Astrocyte (in vitro differentiated cells and primary cell): ENCODE measurements at regions not wholly inside any gene's neighbourhood (a gene's known extent, or its start where the extent isn't known, plus 50 kb on each side); places are given as distances from the start of the nearest gene placed in this dataset.
A peak's percentile ranks its signal among the peaks of the same experiment; 100 is the strongest.

ENCODE experiments used
- DNase-seq: peaks from one replicate; pipeline ENCODE4 v3.0.0-alpha.2; 2010; ENCODE audit warnings: low read depth
- FAIRE-seq: peaks from 2 replicates; lab custom pipeline; 2011; peaks lifted over from hg19 to GRCh38; lab: Jason Lieb, UNC
- H2AFZ ChIP-seq: 2 replicates; pipeline ENCODE4 v1.6.0; 2012; ENCODE audit warnings: low read depth, low read length, inconsistent platforms
- H3K27ac ChIP-seq: 2 replicates; pipeline ENCODE4 v1.5.1; 2011; ENCODE audit warnings: low read depth, low read length, inconsistent platforms
- H3K27me3 ChIP-seq: 2 replicates; pipeline ENCODE4 v1.6.0; 2011; ENCODE audit warnings: low read length, inconsistent platforms; ENCODE audit not compliant: insufficient read depth
- H3K36me3 ChIP-seq: 2 replicates; pipeline ENCODE4 v1.5.1; 2011; ENCODE audit warnings: low read length, inconsistent platforms; ENCODE audit not compliant: insufficient read depth
- H3K4me1 ChIP-seq: 2 replicates; pipeline ENCODE4 v1.5.1; 2011; ENCODE audit warnings: low read length, inconsistent platforms; ENCODE audit not compliant: insufficient read depth
- H3K4me2 ChIP-seq: 2 replicates; pipeline ENCODE4 v1.6.0; 2012; ENCODE audit warnings: low read length, inconsistent platforms
- H3K4me3 ChIP-seq: 2 replicates; pipeline ENCODE4 v1.5.1; 2011; ENCODE audit warnings: low read depth, mild to moderate bottlenecking, low read length, inconsistent platforms; ENCODE audit not compliant: insufficient read depth
- H3K79me2 ChIP-seq: 2 replicates; pipeline ENCODE4 v1.6.0; 2012; ENCODE audit warnings: mild to moderate bottlenecking, low read length, inconsistent platforms; ENCODE audit not compliant: insufficient read depth
- H3K9ac ChIP-seq: 2 replicates; pipeline ENCODE4 v1.6.0; 2012; ENCODE audit warnings: mild to moderate bottlenecking, low read length, inconsistent platforms
- H3K9me3 ChIP-seq: 2 replicates; pipeline ENCODE4 v1.5.1; 2012; ENCODE audit warnings: low read depth, mild to moderate bottlenecking, low read length, inconsistent platforms; ENCODE audit not compliant: insufficient read depth
- H4K20me1 ChIP-seq: 2 replicates; pipeline ENCODE4 v1.6.0; 2012; ENCODE audit warnings: low read length, inconsistent platforms; ENCODE audit not compliant: insufficient read depth
- H3K27ac Mint-ChIP-seq: one replicate; pipeline ENCODE4 v1.8.0; 2021; ENCODE audit warnings: mild to moderate bottlenecking, mixed read lengths; ENCODE audit not compliant: unreplicated experiment
- H3K27me3 Mint-ChIP-seq: one replicate; pipeline ENCODE4 v1.8.0; 2021; ENCODE audit warnings: low read depth, mixed read lengths; ENCODE audit not compliant: unreplicated experiment
- H3K36me3 Mint-ChIP-seq: one replicate; pipeline ENCODE4 v1.8.0; 2021; ENCODE audit warnings: low read depth, mixed read lengths; ENCODE audit not compliant: unreplicated experiment
- H3K4me1 Mint-ChIP-seq: one replicate; pipeline ENCODE4 v1.8.0; 2021; ENCODE audit warnings: low read depth, mixed read lengths; ENCODE audit not compliant: unreplicated experiment
- H3K4me3 Mint-ChIP-seq: one replicate; pipeline ENCODE4 v1.8.0; 2021; ENCODE audit warnings: mild to moderate bottlenecking, moderate library complexity, mixed read lengths; ENCODE audit not compliant: unreplicated experiment
- H3K9me3 Mint-ChIP-seq: one replicate; pipeline ENCODE4 v1.8.0; 2021; ENCODE audit warnings: mild to moderate bottlenecking, mixed read lengths; ENCODE audit not compliant: unreplicated experiment
- EZH2 ChIP-seq: IDR thresholded peaks from 2 replicates; pipeline ENCODE4 v1.6.1; 2012; ENCODE audit warnings: mild to moderate bottlenecking, low read length, inconsistent platforms; ENCODE audit not compliant: insufficient read depth
- TF ChIP-seq, protein P1 (sequence below): IDR thresholded peaks from 2 replicates; pipeline ENCODE4 v1.5.1; 2011; ENCODE audit warnings: low read depth, mild to moderate bottlenecking, inconsistent platforms, low read length, moderate library complexity; ENCODE audit not compliant: insufficient read depth

DNA sequence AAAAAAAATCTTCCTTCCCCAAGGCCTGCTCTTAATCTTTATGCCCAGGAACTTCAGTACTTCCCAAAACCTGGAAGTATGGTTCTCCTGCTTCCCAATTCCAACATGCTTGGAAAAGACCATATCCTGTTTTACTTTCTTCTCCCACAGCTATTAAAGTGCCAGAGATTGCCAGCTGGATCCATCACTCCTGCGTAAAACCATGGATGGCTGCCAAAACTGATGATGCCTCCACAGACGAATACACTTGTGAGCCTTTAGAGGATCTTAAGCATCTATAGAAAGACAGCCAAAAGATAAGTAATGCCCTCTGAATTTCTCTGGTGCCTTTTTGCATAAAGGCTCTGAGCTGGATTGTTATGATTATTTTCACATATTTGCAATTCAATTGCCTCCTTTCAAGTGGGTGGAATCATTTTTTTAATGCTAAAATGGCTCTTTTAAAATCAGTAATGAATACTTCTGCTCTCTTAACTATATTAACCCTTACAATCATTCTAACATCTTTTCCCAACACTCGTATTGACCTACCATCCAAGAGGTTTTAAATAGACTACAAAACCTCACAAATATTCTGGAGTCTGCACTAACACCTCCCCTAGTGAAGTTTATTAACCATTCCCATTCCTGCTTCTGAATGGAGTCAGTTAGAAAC lies 1807.8 kb downstream of the BRINP3 start:
- FAIRE-seq = no peak
- H3K4me1 ChIP-seq = no peaks in the 10 kb centered on the region
- DNase-seq = peak; percentile 69
- no peak overlapping the region for H2AFZ ChIP-seq
- H3K4me1 Mint-ChIP-seq = peaks cover 4% of the 10 kb centered on the region
- no peak overlapping the region for H3K27ac ChIP-seq
- TF ChIP-seq, protein P1, sequence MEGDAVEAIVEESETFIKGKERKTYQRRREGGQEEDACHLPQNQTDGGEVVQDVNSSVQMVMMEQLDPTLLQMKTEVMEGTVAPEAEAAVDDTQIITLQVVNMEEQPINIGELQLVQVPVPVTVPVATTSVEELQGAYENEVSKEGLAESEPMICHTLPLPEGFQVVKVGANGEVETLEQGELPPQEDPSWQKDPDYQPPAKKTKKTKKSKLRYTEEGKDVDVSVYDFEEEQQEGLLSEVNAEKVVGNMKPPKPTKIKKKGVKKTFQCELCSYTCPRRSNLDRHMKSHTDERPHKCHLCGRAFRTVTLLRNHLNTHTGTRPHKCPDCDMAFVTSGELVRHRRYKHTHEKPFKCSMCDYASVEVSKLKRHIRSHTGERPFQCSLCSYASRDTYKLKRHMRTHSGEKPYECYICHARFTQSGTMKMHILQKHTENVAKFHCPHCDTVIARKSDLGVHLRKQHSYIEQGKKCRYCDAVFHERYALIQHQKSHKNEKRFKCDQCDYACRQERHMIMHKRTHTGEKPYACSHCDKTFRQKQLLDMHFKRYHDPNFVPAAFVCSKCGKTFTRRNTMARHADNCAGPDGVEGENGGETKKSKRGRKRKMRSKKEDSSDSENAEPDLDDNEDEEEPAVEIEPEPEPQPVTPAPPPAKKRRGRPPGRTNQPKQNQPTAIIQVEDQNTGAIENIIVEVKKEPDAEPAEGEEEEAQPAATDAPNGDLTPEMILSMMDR = no peak
- TF ChIP-seq EZH2 = no peak
- H3K4me2 ChIP-seq = no peak overlapping the region
- no peaks in the 10 kb centered on the region for H3K27me3 Mint-ChIP-seq
- H3K27ac Mint-ChIP-seq = no peak overlapping the region
- H4K20me1 ChIP-seq = no peaks in the 10 kb centered on the region
- H3K79me2 ChIP-seq = no peaks in the 10 kb centered on the region
- H3K9ac ChIP-seq = no peak overlapping the region
- H3K27me3 ChIP-seq = no peaks in the 10 kb centered on the region
- no peaks in the 10 kb centered on the region for H3K36me3 ChIP-seq
- H3K9me3 Mint-ChIP-seq = no peaks in the 10 kb centered on the region
- H3K4me3 ChIP-seq = no peak overlapping the region
- H3K4me3 Mint-ChIP-seq = no peak overlapping the region
- H3K9me3 ChIP-seq = no peaks in the 10 kb centered on the region
- no peaks in the 10 kb centered on the region for H3K36me3 Mint-ChIP-seq

DNA sequence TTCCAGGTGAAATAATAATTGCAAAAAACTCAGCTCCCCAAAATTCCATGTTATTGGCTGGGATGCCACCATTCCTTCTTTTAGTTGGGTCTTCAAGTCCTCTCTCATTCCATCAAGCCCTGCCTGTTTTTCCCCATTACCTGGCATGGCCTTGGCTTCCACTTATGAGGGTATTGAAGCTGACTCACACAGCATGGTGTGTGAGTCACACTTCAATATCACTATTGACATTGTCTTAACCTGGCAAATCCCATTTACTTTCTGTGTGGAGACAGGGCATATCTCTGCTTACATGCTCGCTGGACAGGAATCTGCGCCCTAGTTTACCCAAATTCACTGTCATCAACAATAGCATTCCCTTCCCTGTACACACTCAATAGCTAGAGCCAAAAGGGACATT lies 1806.8 kb downstream of the BRINP3 start:
- peaks cover 4% of the 10 kb centered on the region for H3K4me1 Mint-ChIP-seq

GRCh38 chr1:188672153-188672552 lies 1805.5 kb downstream of the BRINP3 start:
- Histone ChIP-seq H3K9me3 (no peaks in the 10 kb centered on the region), H3K27ac (no peak overlapping the region), H3K4me2 (no peak overlapping the region), H2AFZ (no peak overlapping the region), H3K36me3 (no peaks in the 10 kb centered on the region), H3K27me3 (no peaks in the 10 kb centered on the region), H3K4me1 (no peaks in the 10 kb centered on the region), H4K20me1 (no peaks in the 10 kb centered on the region), H3K79me2 (no peaks in the 10 kb centered on the region), H3K4me3 (no peak overlapping the region), H3K9ac (no peak overlapping the region)
- DNase-seq (no peak), FAIRE-seq (no peak)
- H3K4me3 Mint-ChIP-seq = no peak overlapping the region
- peaks cover 4% of the 10 kb centered on the region for H3K4me1 Mint-ChIP-seq
- no peaks in the 10 kb centered on the region for H3K9me3 Mint-ChIP-seq
- no peak overlapping the region for H3K27ac Mint-ChIP-seq
- TF ChIP-seq, protein P1 = no peak
- TF ChIP-seq EZH2 = no peak
- no peaks in the 10 kb centered on the region for H3K27me3 Mint-ChIP-seq
- H3K36me3 Mint-ChIP-seq = no peaks in the 10 kb centered on the region

More for the DNA sequence above, 1806.8 kb downstream of the BRINP3 start:
- H3K9ac ChIP-seq = no peak overlapping the region
- no peaks in the 10 kb centered on the region for H4K20me1 ChIP-seq
- no peaks in the 10 kb centered on the region for H3K9me3 ChIP-seq
- Mint-ChIP-seq H3K27ac (no peak overlapping the region), H3K36me3 (no peaks in the 10 kb centered on the region), H3K27me3 (no peaks in the 10 kb centered on the region), H3K4me3 (no peak overlapping the region), H3K9me3 (no peaks in the 10 kb centered on the region)
- H3K79me2 ChIP-seq = no peaks in the 10 kb centered on the region
- H3K4me2 ChIP-seq = no peak overlapping the region
- no peak overlapping the region for H3K4me3 ChIP-seq
- DNase-seq (peak; percentile 30), FAIRE-seq (no peak)
- H3K4me1 ChIP-seq = no peaks in the 10 kb centered on the region
- H2AFZ ChIP-seq = no peak overlapping the region
- TF ChIP-seq, protein P1 = no peak
- no peak for TF ChIP-seq EZH2
- no peaks in the 10 kb centered on the region for H3K36me3 ChIP-seq
- no peak overlapping the region for H3K27ac ChIP-seq
- H3K27me3 ChIP-seq = no peaks in the 10 kb centered on the region
